ENCODE measurements at regions not wholly inside any gene's neighbourhood (a gene's known extent, or its start where the extent isn't known, plus 50 kb on each side); places are given as distances from the start of the nearest gene placed in this dataset.
"Not testable (repeated sequence)": the region's sequence is repeated elsewhere in the genome, so short reads cannot be mapped to it uniquely, and the experiment has no call there.

- no peak for DNase-seq
Measured at GRCh38 chr14:105989566-105990302, 463.4 kb downstream of the TMEM121 start.

GRCh38 chr14:105991677-105992076, 465.3 kb downstream of the TMEM121 start:
- DNase-seq: not testable (repeated sequence)

- no peak for DNase-seq
Measured at GRCh38 chr14:105993814-105994213, 467.4 kb downstream of the TMEM121 start.

- not testable (repeated sequence) for DNase-seq
Measured at GRCh38 chr14:105995011-105995710, 468.8 kb downstream of the TMEM121 start.

GRCh38 chr14:105998597-105998996, 472.2 kb downstream of the TMEM121 start:
- not testable (repeated sequence) for DNase-seq

- no peak for DNase-seq
Measured at GRCh38 chr14:105999361-106000028, 473.1 kb downstream of the TMEM121 start.

GRCh38 chr14:106000029-106000511, 473.7 kb downstream of the TMEM121 start:
- DNase-seq: not testable (repeated sequence)

- DNase-seq: not testable (repeated sequence)
Measured at GRCh38 chr14:106001277-106001676, 474.9 kb downstream of the TMEM121 start.

GRCh38 chr14:106003351-106003750, 477.0 kb downstream of the TMEM121 start:
- no peak for DNase-seq

GRCh38 chr14:106004937-106005795, 478.8 kb downstream of the TMEM121 start:
- DNase-seq: not testable (repeated sequence)

GRCh38 chr14:106006043-106006442, 479.7 kb downstream of the TMEM121 start:
- DNase-seq: not testable (repeated sequence)

GRCh38 chr14:106006716-106007115, 480.3 kb downstream of the TMEM121 start:
- not testable (repeated sequence) for DNase-seq

- DNase-seq: no peak
Measured at GRCh38 chr14:106010783-106011182, 484.4 kb downstream of the TMEM121 start.

GRCh38 chr14:106011631-106012360, 485.4 kb downstream of the TMEM121 start:
- not testable (repeated sequence) for DNase-seq

GRCh38 chr14:106012361-106012725, 486.0 kb downstream of the TMEM121 start:
- DNase-seq: not testable (repeated sequence)

- DNase-seq: no peak
Measured at GRCh38 chr14:106013879-106014376, 487.5 kb downstream of the TMEM121 start.

GRCh38 chr14:106017952-106018351, 491.6 kb downstream of the TMEM121 start:
- DNase-seq: not testable (repeated sequence)

GRCh38 chr14:106021832-106022231, 495.4 kb downstream of the TMEM121 start:
- DNase-seq: no peak

- not testable (repeated sequence) for DNase-seq
Measured at GRCh38 chr14:106022648-106023047, 496.3 kb downstream of the TMEM121 start.

- DNase-seq: no peak
Measured at GRCh38 chr14:106023411-106023810, 497.0 kb downstream of the TMEM121 start.

- no peak for DNase-seq
Measured at GRCh38 chr14:106024983-106025604, 498.7 kb downstream of the TMEM121 start.
